ENCODE measurements at regions not wholly inside any gene's neighbourhood (a gene's known extent, or its start where the extent isn't known, plus 50 kb on each side); places are given as distances from the start of the nearest gene placed in this dataset.

- no peak overlapping the region for H3K4me3 ChIP-seq (ENCODE audit: insufficient read depth, low read length, poor library complexity, severe bottlenecking)
- TF ChIP-seq EZH2phosphoT487 (conservative IDR thresholded peaks at IDR 0.05; ENCODE audit: low read length) (no peak), CTCF (IDR thresholded peaks at IDR 0.05; ENCODE audit: insufficient read depth, low read length, poor library complexity, severe bottlenecking) (no peak)
- H3K27ac ChIP-seq (ENCODE audit: low read depth, low read length): no peak overlapping the region
- no peaks in the 10 kb centered on the region for H3K27me3 ChIP-seq (ENCODE audit: low read length)
- no peak overlapping the region for H3K4me2 ChIP-seq (ENCODE audit: low read depth, low read length, poor library complexity, severe bottlenecking)
- no peaks in the 10 kb centered on the region for H3K79me2 ChIP-seq (ENCODE audit: insufficient read depth, low read length)
- no peak overlapping the region for H3K9ac ChIP-seq (ENCODE audit: low read length)
- no peak overlapping the region for H2AFZ ChIP-seq (ENCODE audit: low read depth, low read length, severe bottlenecking)
- no peaks in the 10 kb centered on the region for H3K9me3 ChIP-seq (ENCODE audit: insufficient read depth, low read length)
- H4K20me1 ChIP-seq (ENCODE audit: low read depth, low read length): no peaks in the 10 kb centered on the region
- H3F3A ChIP-seq (ENCODE audit: insufficient read depth): no peaks in the 10 kb centered on the region
- no peaks in the 10 kb centered on the region for H3K9me2 ChIP-seq (replicated peaks; ENCODE audit: insufficient read depth, low read length)
- no peaks in the 10 kb centered on the region for H3K36me3 ChIP-seq (ENCODE audit: low read length)
These were observed 226.0 kb upstream of the PWP1 start for GRCh38 chr12:107459641-107460040.

GRCh38 chr12:107461222-107461975, 224.2 kb upstream of the PWP1 start:
- Histone ChIP-seq H3K9me2 (replicated peaks; ENCODE audit: insufficient read depth, low read length) (no peaks in the 10 kb centered on the region), H3K27ac (ENCODE audit: low read depth, low read length) (no peak overlapping the region), H3K4me3 (ENCODE audit: insufficient read depth, low read length, poor library complexity, severe bottlenecking) (no peak overlapping the region), H3K79me2 (ENCODE audit: insufficient read depth, low read length) (no peaks in the 10 kb centered on the region), H3K27me3 (ENCODE audit: low read length) (no peaks in the 10 kb centered on the region), H3K9me3 (ENCODE audit: insufficient read depth, low read length) (no peaks in the 10 kb centered on the region), H3F3A (ENCODE audit: insufficient read depth) (no peaks in the 10 kb centered on the region), H3K36me3 (ENCODE audit: low read length) (no peaks in the 10 kb centered on the region), H4K20me1 (ENCODE audit: low read depth, low read length) (no peaks in the 10 kb centered on the region), H3K4me2 (ENCODE audit: low read depth, low read length, poor library complexity, severe bottlenecking) (no peak overlapping the region), H2AFZ (ENCODE audit: low read depth, low read length, severe bottlenecking) (no peak overlapping the region), H3K9ac (ENCODE audit: low read length) (no peak overlapping the region)
- TF ChIP-seq CTCF (IDR thresholded peaks at IDR 0.05; ENCODE audit: insufficient read depth, low read length, poor library complexity, severe bottlenecking): no peak
- no peak for TF ChIP-seq EZH2phosphoT487 (conservative IDR thresholded peaks at IDR 0.05; ENCODE audit: low read length)

- Histone ChIP-seq H3K4me2 (ENCODE audit: low read depth, low read length, poor library complexity, severe bottlenecking) (no peak overlapping the region), H3K27ac (ENCODE audit: low read depth, low read length) (no peak overlapping the region)
These were observed 222.9 kb upstream of the PWP1 start for GRCh38 chr12:107462428-107463332.

More at GRCh38 chr12:107462428-107463332, 222.9 kb upstream of the PWP1 start:
- Histone ChIP-seq H3K9ac (ENCODE audit: low read length) (no peak overlapping the region), H3K4me3 (ENCODE audit: insufficient read depth, low read length, poor library complexity, severe bottlenecking) (no peak overlapping the region), H3K79me2 (ENCODE audit: insufficient read depth, low read length) (no peaks in the 10 kb centered on the region), H3K27me3 (ENCODE audit: low read length) (no peaks in the 10 kb centered on the region), H3F3A (ENCODE audit: insufficient read depth) (no peaks in the 10 kb centered on the region), H2AFZ (ENCODE audit: low read depth, low read length, severe bottlenecking) (no peak overlapping the region), H4K20me1 (ENCODE audit: low read depth, low read length) (no peaks in the 10 kb centered on the region), H3K9me2 (replicated peaks; ENCODE audit: insufficient read depth, low read length) (no peaks in the 10 kb centered on the region), H3K36me3 (ENCODE audit: low read length) (no peaks in the 10 kb centered on the region), H3K9me3 (ENCODE audit: insufficient read depth, low read length) (no peaks in the 10 kb centered on the region)
- TF ChIP-seq CTCF (IDR thresholded peaks at IDR 0.05; ENCODE audit: insufficient read depth, low read length, poor library complexity, severe bottlenecking): no peak
- no peak for TF ChIP-seq EZH2phosphoT487 (conservative IDR thresholded peaks at IDR 0.05; ENCODE audit: low read length)

Measured in SU-DHL-6 (cell line).